Stimulated activated CD8-positive, alpha-beta memory T cell treated with anti-CD3 and anti-CD28 coated beads, Interleukin-15, amount 100 ng/mL, for 24 hours (primary cell): ENCODE measurements at regions not wholly inside any gene's neighbourhood (a gene's known extent, or its start where the extent isn't known, plus 50 kb on each side); places are given as distances from the start of the nearest gene placed in this dataset.

Source experiments
- DNase-seq: peaks from one replicate; pipeline ENCODE4 v3.0.0-alpha.2; 2020; ENCODE audit warnings: low read depth

DNA sequence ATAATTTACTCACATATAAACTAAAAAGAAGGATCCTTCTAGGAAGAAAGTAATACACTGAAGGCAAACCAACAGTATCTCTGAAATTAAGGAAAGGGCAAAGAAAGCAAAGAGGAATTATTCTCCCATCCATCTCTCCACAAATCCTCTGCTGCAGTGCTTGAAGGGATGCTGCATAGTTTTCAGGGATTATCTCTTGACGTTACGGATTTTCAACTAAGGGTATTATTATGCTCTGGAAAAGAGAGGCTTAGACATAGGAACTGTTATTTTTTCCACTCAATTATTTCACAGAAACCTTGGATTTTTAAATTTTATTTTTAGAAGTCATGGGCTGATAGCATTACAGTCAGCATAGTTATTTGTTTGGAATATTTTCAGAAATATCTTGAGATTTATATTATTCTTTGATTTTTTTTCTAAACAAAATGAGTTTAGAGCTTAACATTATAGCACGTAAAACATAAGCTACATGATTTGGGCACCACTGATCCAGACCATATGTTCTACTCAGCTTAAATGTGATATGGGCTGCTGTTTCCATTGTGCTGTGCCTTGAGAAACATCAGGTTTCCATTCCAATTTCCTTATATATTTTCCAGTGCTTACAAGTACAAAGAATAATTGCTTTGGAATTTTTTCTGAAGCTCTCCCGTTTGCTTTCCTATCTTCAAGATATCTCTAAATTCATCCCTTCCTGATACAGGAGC is 57.9 kb upstream of the DCN start:
- DNase-seq = no peak

- no peak for DNase-seq
These were observed 56.9 kb upstream of the DCN start for GRCh38 chr12:91239481-91239880.
